OCI-LY7 (cell line): ENCODE measurements at regions not wholly inside any gene's neighbourhood (a gene's known extent, or its start where the extent isn't known, plus 50 kb on each side); places are given as distances from the start of the nearest gene placed in this dataset.

Experiments used
- BruUV-seq: library from RNA; stranded (reverse); fragments of 400-500 nt; replicated peaks from 2 replicates; lab custom pipeline; 2021; lab: Mats Ljungman, UMichigan
- CTCF ChIA-PET: fragments of 300-600 bp; sonication (Branson Sonifier 250); formaldehyde crosslinking; loops from one replicate; lab custom pipeline; 2022; ENCODE audit warnings: antibody characterized with exemption; ENCODE audit not compliant: unreplicated experiment; lab: Charles Lee
- POLR2A ChIA-PET: fragments of 300-600 bp; sonication (Branson Sonifier 250); formaldehyde crosslinking; loops from one replicate; lab custom pipeline; 2022; ENCODE audit warnings: antibody characterized with exemption; lab: Charles Lee
- DNase-seq: peaks from one replicate; pipeline ENCODE4 v3.0.0-alpha.2; 2015; ENCODE audit warnings: low spot score
- H2AFZ ChIP-seq: fragments of 200-600 bp; sonication (generic), shearing (Covaris generic); 2 replicates; pipeline ENCODE4 v1.6.1; 2014; ENCODE audit warnings: mild to moderate bottlenecking, antibody characterized with exemption, low read length, moderate library complexity
- H3K27ac ChIP-seq: fragments of 200-600 bp; sonication (generic); 2 replicates; pipeline ENCODE4 v1.5.1; 2014; ENCODE audit warnings: mixed run types, low read depth, mild to moderate bottlenecking, moderate library complexity, low read length, inconsistent platforms; ENCODE audit not compliant: poor library complexity, severe bottlenecking
- H3K36me3 ChIP-seq: fragments of 200-600 bp; sonication (generic); 2 replicates; pipeline ENCODE4 v1.6.1; 2014; ENCODE audit warnings: mild to moderate bottlenecking, antibody characterized with exemption, low read length, moderate library complexity, mixed read lengths; ENCODE audit not compliant: insufficient read depth
- H3K4me1 ChIP-seq: fragments of 200-600 bp; sonication (generic); 2 replicates; pipeline ENCODE4 v1.5.1; 2014; ENCODE audit warnings: mild to moderate bottlenecking, low read length; ENCODE audit not compliant: insufficient read depth, poor library complexity, severe bottlenecking
- H3K4me2 ChIP-seq: fragments of 200-600 bp; sonication (generic); 2 replicates; pipeline ENCODE4 v1.6.1; 2014; ENCODE audit warnings: mild to moderate bottlenecking, low read length
- H3K4me3 ChIP-seq: fragments of 200-600 bp; sonication (generic); 2 replicates; pipeline ENCODE4 v1.5.1; 2014; ENCODE audit warnings: mild to moderate bottlenecking, low read depth, low read length; ENCODE audit not compliant: poor library complexity, severe bottlenecking
- H3K79me2 ChIP-seq: fragments of 200-600 bp; sonication (generic); 2 replicates; pipeline ENCODE4 v1.6.1; 2016; ENCODE audit warnings: low read depth, mild to moderate bottlenecking, low read length, moderate library complexity, mixed read lengths; ENCODE audit not compliant: insufficient read depth
- H3K9me2 ChIP-seq: fragments of 200-600 bp; sonication (generic); 2 replicates; pipeline ENCODE4 v1.6.1; 2016; ENCODE audit warnings: mild to moderate bottlenecking, low read length, mixed read lengths; ENCODE audit not compliant: insufficient read depth
- H3K9me3 ChIP-seq: fragments of 200-600 bp; sonication (generic); 2 replicates; pipeline ENCODE4 v1.6.1; 2014; ENCODE audit warnings: mild to moderate bottlenecking, mixed run types, low read length, mixed read lengths
- H4K20me1 ChIP-seq: fragments of 200-600 bp; sonication (generic); 2 replicates; pipeline ENCODE4 v1.6.1; 2014; ENCODE audit warnings: mild to moderate bottlenecking, antibody characterized with exemption, low read length, moderate library complexity, mixed read lengths; ENCODE audit not compliant: insufficient read depth
- CTCF ChIP-seq: fragments of 200-600 bp; sonication (generic); conservative IDR thresholded peaks from 2 replicates; pipeline ENCODE4 v1.5.1; 2014; ENCODE audit warnings: mild to moderate bottlenecking, antibody characterized with exemption, low read length, moderate library complexity, mixed read lengths
- EZH2phosphoT487 ChIP-seq: fragments of 200-600 bp; sonication (generic); IDR thresholded peaks from 2 replicates; pipeline ENCODE4 v1.6.1; 2018; ENCODE audit warnings: low read depth, borderline replicate concordance, mild to moderate bottlenecking, mixed run types, antibody characterized with exemption, low read length, moderate library complexity, mixed read lengths
- intact Hi-C: fragments of 100-400 bp; cut with micrococcal nuclease; formaldehyde crosslinking; loops from one replicate; pipeline ENCODE4 v1.10.0; 2022; ENCODE audit not compliant: unreplicated experiment

DNA sequence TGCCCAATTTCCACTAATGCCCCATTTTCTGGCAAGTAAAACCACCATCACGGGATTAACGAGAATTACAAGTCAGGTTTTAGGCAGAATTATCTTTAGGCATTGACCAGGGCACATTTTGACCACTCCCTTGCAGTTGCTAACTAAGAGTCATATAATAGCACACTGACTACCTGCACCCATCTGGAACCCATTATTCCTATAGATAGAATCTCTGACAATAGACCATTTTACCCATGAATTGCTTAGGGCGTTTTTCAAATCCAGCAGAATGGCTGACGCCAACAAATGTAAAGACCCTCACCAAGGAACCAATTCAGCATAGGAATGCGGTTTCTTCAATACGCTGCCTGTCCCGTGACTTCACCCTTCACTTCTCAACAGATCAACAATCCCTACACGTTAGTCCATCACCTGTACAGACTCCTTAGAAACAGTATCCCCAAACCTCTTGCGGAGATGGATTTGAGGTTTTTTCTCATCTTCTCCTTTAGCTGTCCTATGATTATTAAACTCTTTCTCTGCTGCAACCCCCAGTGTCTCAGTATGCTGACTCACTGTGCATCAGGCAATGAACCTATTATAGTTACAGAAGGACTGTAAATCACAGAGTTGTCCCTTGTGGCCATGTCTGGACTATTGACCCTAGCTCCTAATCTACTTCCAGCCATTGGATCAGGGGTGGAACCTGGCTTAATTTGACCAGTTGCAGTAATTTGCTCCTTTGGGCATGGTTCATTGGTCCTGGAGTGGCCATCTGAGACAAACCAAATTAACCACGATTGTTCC is 177.3 kb upstream of the PLXNC1 start:
- Histone ChIP-seq H3K36me3 (no peaks in the 10 kb centered on the region), H4K20me1 (no peaks in the 10 kb centered on the region), H3K4me2 (no peak overlapping the region), H3K9me2 (no peaks in the 10 kb centered on the region), H3K9me3 (no peaks in the 10 kb centered on the region), H2AFZ (no peak overlapping the region), H3K79me2 (no peaks in the 10 kb centered on the region), H3K27ac (no peak overlapping the region), H3K4me3 (no peak overlapping the region), H3K4me1 (no peaks in the 10 kb centered on the region)
- no TSS peak for BruUV-seq
- no peak for TF ChIP-seq CTCF
- TF ChIP-seq EZH2phosphoT487: no peak
- ChIA-PET POLR2A (no interaction called here), CTCF (no interaction called here)
- DNase-seq: no peak
- intact Hi-C loops: no loop called here

DNA sequence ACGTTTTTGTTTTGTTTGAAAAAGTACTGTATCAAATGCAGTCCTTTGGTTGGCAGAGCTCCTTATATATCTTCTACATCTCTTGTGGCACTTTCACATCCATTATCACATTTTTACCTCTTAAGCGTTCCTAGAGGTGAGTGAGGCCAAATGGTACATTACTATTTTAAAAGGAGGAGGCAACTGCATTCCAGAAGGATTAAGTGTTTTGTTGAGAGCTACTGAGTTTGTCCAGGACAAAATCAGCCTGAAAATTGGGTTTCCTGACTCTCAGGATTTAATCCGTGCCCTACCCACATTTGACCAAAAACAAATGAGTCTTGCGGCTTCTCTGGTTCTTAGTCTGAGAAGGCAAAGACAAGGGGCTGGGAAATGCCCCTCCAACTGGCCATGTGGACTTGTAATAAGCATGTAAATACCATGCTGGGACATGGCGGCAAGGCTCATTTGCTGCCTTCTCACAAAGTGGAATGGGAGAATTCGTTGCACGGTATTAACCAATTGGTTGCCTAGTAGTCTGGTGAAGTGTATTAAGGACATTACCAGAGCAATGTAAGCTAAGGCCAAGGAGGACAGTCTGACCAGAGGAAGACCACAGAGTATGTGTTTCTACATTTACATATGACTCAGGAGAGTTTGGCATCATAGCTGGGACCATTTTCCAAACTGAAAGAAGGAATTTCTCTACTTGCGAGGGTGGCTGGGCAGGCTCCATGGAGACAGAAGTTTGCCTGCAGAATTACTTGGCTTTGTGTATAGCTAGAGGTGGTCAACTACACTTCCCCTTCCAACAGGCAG is 175.8 kb upstream of the PLXNC1 start:
- intact Hi-C loops: no loop called here
- ChIA-PET POLR2A (interaction anchor here (0.6 kb wide), 1 partner anchor 152 kb away, joined by 3 read pairs; no protein-coding TSS in a partner anchor), CTCF (no interaction called here)
- no peak for DNase-seq
- Histone ChIP-seq H3K27ac (no peak overlapping the region), H3K4me2 (no peak overlapping the region), H3K79me2 (no peaks in the 10 kb centered on the region), H3K36me3 (no peaks in the 10 kb centered on the region), H4K20me1 (no peaks in the 10 kb centered on the region), H3K9me2 (no peaks in the 10 kb centered on the region), H3K9me3 (no peaks in the 10 kb centered on the region), H3K4me3 (no peak overlapping the region), H3K4me1 (no peaks in the 10 kb centered on the region), H2AFZ (no peak overlapping the region)
- no TSS peak for BruUV-seq
- TF ChIP-seq CTCF (no peak), EZH2phosphoT487 (no peak)
